H9 (cell line): ENCODE measurements at regions not wholly inside any gene's neighbourhood (a gene's known extent, or its start where the extent isn't known, plus 50 kb on each side); places are given as distances from the start of the nearest gene placed in this dataset.
"Not testable (repeated sequence)": the region's sequence is repeated elsewhere in the genome, so short reads cannot be mapped to it uniquely, and the experiment has no call there.

ENCODE experiments used
- DNase-seq: peaks from one replicate; pipeline ENCODE4 v3.0.0-alpha.2; 2017
- H2AFZ ChIP-seq: one replicate; pipeline ENCODE4 v1.6.1; 2013; ENCODE audit warnings: mild to moderate bottlenecking, low read length, control low read depth, moderate library complexity
- H2AK5ac ChIP-seq: 2 replicates; pipeline ENCODE4 v1.6.1; 2013; ENCODE audit warnings: low read length, control low read depth, mixed read lengths; ENCODE audit not compliant: insufficient read length
- H2BK120ac ChIP-seq: one replicate; pipeline ENCODE4 v1.6.1; 2013; ENCODE audit warnings: low read depth, mild to moderate bottlenecking, low read length, control low read depth, inconsistent platforms; ENCODE audit not compliant: poor library complexity, severe bottlenecking
- H2BK12ac ChIP-seq: 2 replicates; pipeline ENCODE4 v1.6.1; 2013; ENCODE audit warnings: low read length, control low read depth, mixed read lengths, low read depth; ENCODE audit not compliant: insufficient read length
- H2BK15ac ChIP-seq: 2 replicates; pipeline ENCODE4 v1.6.1; 2013; ENCODE audit warnings: low read depth, low read length, control low read depth
- H2BK20ac ChIP-seq: one replicate; pipeline ENCODE4 v1.6.1; 2013; ENCODE audit warnings: low read depth, mild to moderate bottlenecking, low read length, control low read depth, inconsistent platforms; ENCODE audit not compliant: poor library complexity, severe bottlenecking
- H2BK5ac ChIP-seq: 2 replicates; pipeline ENCODE4 v1.6.1; 2013; ENCODE audit warnings: low read length, control low read depth, mixed read lengths; ENCODE audit not compliant: insufficient read length
- H3K14ac ChIP-seq: 2 replicates; pipeline ENCODE4 v1.6.1; 2013; ENCODE audit warnings: low read length, control low read depth; ENCODE audit not compliant: insufficient read depth
- H3K18ac ChIP-seq: 2 replicates; pipeline ENCODE4 v1.6.1; 2013; ENCODE audit warnings: low read depth, mild to moderate bottlenecking, mixed read lengths, low read length, control low read depth; ENCODE audit not compliant: insufficient read length
- H3K23ac ChIP-seq: 2 replicates; pipeline ENCODE4 v1.6.1; 2013; ENCODE audit warnings: low read length, control low read depth, mixed read lengths, low read depth; ENCODE audit not compliant: insufficient read length
- H3K23me2 ChIP-seq: 2 replicates; pipeline ENCODE4 v1.6.1; 2013; ENCODE audit warnings: low read depth, mild to moderate bottlenecking, mixed read lengths, low read length, control low read depth; ENCODE audit not compliant: insufficient read length, poor library complexity, severe bottlenecking
- H3K27ac ChIP-seq: 2 replicates; pipeline ENCODE4 v1.5.1; 2013; ENCODE audit warnings: low read length, control low read depth, mixed read lengths, low read depth; ENCODE audit not compliant: insufficient read length
- H3K27me3 ChIP-seq: 2 replicates; pipeline ENCODE4 v1.6.1; 2013; ENCODE audit warnings: low read length, control low read depth, inconsistent platforms; ENCODE audit not compliant: insufficient read depth
- H3K4ac ChIP-seq: 2 replicates; pipeline ENCODE4 v1.6.1; 2013; ENCODE audit warnings: low read depth, mild to moderate bottlenecking, control low read depth, inconsistent platforms, low read length, moderate library complexity
- H3K4me1 ChIP-seq: 2 replicates; pipeline ENCODE4 v1.6.1; 2013; ENCODE audit warnings: low read length, control low read depth, inconsistent platforms; ENCODE audit not compliant: insufficient read depth
- H3K4me2 ChIP-seq: 2 replicates; pipeline ENCODE4 v1.6.1; 2013; ENCODE audit warnings: low read length, control low read depth, mixed read lengths; ENCODE audit not compliant: insufficient read length, insufficient read depth
- H3K56ac ChIP-seq: 2 replicates; pipeline ENCODE4 v1.6.1; 2013; ENCODE audit warnings: low read depth, mild to moderate bottlenecking, mixed read lengths, low read length, control low read depth; ENCODE audit not compliant: insufficient read length
- H3K79me1 ChIP-seq: 2 replicates; pipeline ENCODE4 v1.6.1; 2013; ENCODE audit warnings: low read depth, mild to moderate bottlenecking, moderate library complexity, low read length, control low read depth, inconsistent platforms; ENCODE audit not compliant: insufficient read depth, poor library complexity, severe bottlenecking
- H3K79me2 ChIP-seq: 2 replicates; pipeline ENCODE4 v1.6.1; 2013; ENCODE audit warnings: low read length, control low read depth, inconsistent platforms; ENCODE audit not compliant: insufficient read depth
- H3K9ac ChIP-seq: 2 replicates; pipeline ENCODE4 v1.6.1; 2013; ENCODE audit warnings: low read length, control low read depth, mixed read lengths; ENCODE audit not compliant: insufficient read length; ENCODE audit errors: extremely low read depth
- H3K9me3 ChIP-seq: one replicate; pipeline ENCODE4 v1.6.1; 2013; ENCODE audit warnings: low read depth, low read length, inconsistent platforms; ENCODE audit not compliant: control insufficient read depth
- H3T11ph ChIP-seq: one replicate; pipeline ENCODE4 v1.6.1; 2013; ENCODE audit warnings: mild to moderate bottlenecking, low read length, control low read depth, inconsistent platforms
- H4K20me1 ChIP-seq: one replicate; pipeline ENCODE4 v1.6.1; 2013; ENCODE audit not compliant: control insufficient read depth, insufficient read length, insufficient read depth
- H4K5ac ChIP-seq: 2 replicates; pipeline ENCODE4 v1.6.1; 2013; ENCODE audit warnings: low read depth, mild to moderate bottlenecking, mixed read lengths, low read length, control low read depth; ENCODE audit not compliant: insufficient read length
- H4K8ac ChIP-seq: replicated peaks from 2 replicates; pipeline ENCODE4 v1.6.1; 2013; ENCODE audit warnings: low read length, control low read depth, mixed read lengths, low read depth; ENCODE audit not compliant: insufficient read length
- H4K91ac ChIP-seq: 2 replicates; pipeline ENCODE4 v1.6.1; 2013; ENCODE audit warnings: low read depth, mild to moderate bottlenecking, moderate library complexity, mixed read lengths, low read length, control low read depth; ENCODE audit not compliant: insufficient read length
- H3K27ac Mint-ChIP-seq, 3 experiments: 2 replicates in 2 of 3; 3 replicates in 1 of 3; pipeline ENCODE4 v1.8.0; 2020 to 2021; ENCODE audit warnings: mixed read lengths in 3 of 3, mild to moderate bottlenecking in 1 of 3, moderate library complexity in 1 of 3
- H3K27me3 Mint-ChIP-seq: 2 replicates; pipeline ENCODE4 v1.8.0; 2021; ENCODE audit warnings: low read depth, mild to moderate bottlenecking, moderate library complexity, mixed read lengths
- H3K36me3 Mint-ChIP-seq, 3 experiments: 2 replicates in 2 of 3; 3 replicates in 1 of 3; pipeline ENCODE4 v1.8.0; 2020 to 2021; ENCODE audit warnings: low read depth in 3 of 3, mixed read lengths in 3 of 3; ENCODE audit not compliant: insufficient read depth in 1 of 3
- H3K4me1 Mint-ChIP-seq, 2 experiments: 2 replicates each; pipeline ENCODE4 v1.8.0; 2020; ENCODE audit warnings: mixed read lengths in 2 of 2
- H3K4me3 Mint-ChIP-seq, 2 experiments: 2 replicates in 1 of 2; 3 replicates in 1 of 2; pipeline ENCODE4 v1.8.0; 2020 to 2021; ENCODE audit warnings: mild to moderate bottlenecking in 2 of 2, mixed read lengths in 2 of 2, moderate library complexity in 1 of 2
- H3K9me3 Mint-ChIP-seq, 2 experiments: 2 replicates in 1 of 2; 3 replicates in 1 of 2; pipeline ENCODE4 v1.8.0; 2020; ENCODE audit warnings: mild to moderate bottlenecking in 2 of 2, mixed read lengths in 2 of 2, moderate library complexity in 1 of 2
- WGBS: extraction: QIAGEN DNeasy Blood & Tissue Kit; methylation state at CpG from one replicate; pipeline ENCODE4 v1.1.7; 2013; ENCODE audit warnings: missing lambda C conversion rate, low lambda C conversion rate, mixed read lengths; ENCODE audit not compliant: insufficient read length; ENCODE audit errors: extremely low coverage; 5-methylcytosine and 5-hydroxymethylcytosine counted together
- TF ChIP-seq, protein P1 (sequence below): fragments of 200-600 bp; sonication (generic); conservative IDR thresholded peaks from 3 replicates; pipeline ENCODE4 v1.8.0; 2021; ENCODE audit warnings: antibody characterized with exemption, mild to moderate bottlenecking

DNA sequence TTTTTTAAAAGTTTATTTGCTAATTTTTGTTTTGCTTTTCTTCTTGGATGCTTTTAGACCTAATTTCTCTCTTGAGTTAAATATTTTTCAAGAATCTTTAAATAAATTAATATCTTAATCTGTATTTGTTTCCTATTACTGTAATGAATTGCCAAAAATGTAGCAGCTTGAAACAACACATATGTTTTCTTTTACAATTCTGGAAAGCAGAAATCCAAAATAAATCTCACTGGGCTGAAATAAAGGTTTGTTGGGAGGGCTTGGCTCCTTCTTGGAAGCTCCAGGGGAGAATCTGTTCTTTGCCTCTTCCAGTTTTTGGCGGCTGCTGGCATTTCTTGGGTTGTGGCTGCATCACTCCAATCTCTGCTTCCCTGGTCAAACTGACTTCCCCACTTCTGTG lies 658.1 kb upstream of the ARRDC3 start:
- no CpG with 5 or more reads among the region's 1 CpG for WGBS
- Histone ChIP-seq H4K8ac (no peak overlapping the region), H3K23ac (no peak overlapping the region), H3K4me1 (no peaks in the 10 kb centered on the region), H3K27me3 (no peaks in the 10 kb centered on the region), H2AK5ac (no peak overlapping the region), H3K9me3 (no peaks in the 10 kb centered on the region), H2BK15ac (no peak overlapping the region), H3K79me1 (no peaks in the 10 kb centered on the region), H2BK120ac (no peak overlapping the region), H4K5ac (no peak overlapping the region), H4K91ac (no peak overlapping the region), H3K4me2 (no peak overlapping the region), H2BK12ac (no peak overlapping the region), H2BK5ac (no peak overlapping the region), H3K4ac (no peak overlapping the region), H4K20me1 (no peaks in the 10 kb centered on the region), H3K56ac (no peak overlapping the region), H3K23me2 (no peaks in the 10 kb centered on the region), H3K18ac (no peak overlapping the region), H3T11ph (no peak overlapping the region), H2AFZ (no peak overlapping the region), H3K9ac (no peak overlapping the region), H3K27ac (no peak overlapping the region), H2BK20ac (no peak overlapping the region), H3K79me2 (no peaks in the 10 kb centered on the region), H3K14ac (no peak overlapping the region)
- Mint-ChIP-seq H3K4me3 (no peak overlapping the region), H3K36me3 (no peaks in the 10 kb centered on the region), H3K9me3 (no peaks in the 10 kb centered on the region), H3K27ac (no peak overlapping the region; a peak in 1 of 7 replicates), H3K27me3 (no peaks in the 10 kb centered on the region), H3K4me1 (peaks cover 5 to 6% of the 10 kb centered on the region in 2 experiments)
- DNase-seq: no peak
- TF ChIP-seq, protein P1, sequence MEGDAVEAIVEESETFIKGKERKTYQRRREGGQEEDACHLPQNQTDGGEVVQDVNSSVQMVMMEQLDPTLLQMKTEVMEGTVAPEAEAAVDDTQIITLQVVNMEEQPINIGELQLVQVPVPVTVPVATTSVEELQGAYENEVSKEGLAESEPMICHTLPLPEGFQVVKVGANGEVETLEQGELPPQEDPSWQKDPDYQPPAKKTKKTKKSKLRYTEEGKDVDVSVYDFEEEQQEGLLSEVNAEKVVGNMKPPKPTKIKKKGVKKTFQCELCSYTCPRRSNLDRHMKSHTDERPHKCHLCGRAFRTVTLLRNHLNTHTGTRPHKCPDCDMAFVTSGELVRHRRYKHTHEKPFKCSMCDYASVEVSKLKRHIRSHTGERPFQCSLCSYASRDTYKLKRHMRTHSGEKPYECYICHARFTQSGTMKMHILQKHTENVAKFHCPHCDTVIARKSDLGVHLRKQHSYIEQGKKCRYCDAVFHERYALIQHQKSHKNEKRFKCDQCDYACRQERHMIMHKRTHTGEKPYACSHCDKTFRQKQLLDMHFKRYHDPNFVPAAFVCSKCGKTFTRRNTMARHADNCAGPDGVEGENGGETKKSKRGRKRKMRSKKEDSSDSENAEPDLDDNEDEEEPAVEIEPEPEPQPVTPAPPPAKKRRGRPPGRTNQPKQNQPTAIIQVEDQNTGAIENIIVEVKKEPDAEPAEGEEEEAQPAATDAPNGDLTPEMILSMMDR: no peak

DNA sequence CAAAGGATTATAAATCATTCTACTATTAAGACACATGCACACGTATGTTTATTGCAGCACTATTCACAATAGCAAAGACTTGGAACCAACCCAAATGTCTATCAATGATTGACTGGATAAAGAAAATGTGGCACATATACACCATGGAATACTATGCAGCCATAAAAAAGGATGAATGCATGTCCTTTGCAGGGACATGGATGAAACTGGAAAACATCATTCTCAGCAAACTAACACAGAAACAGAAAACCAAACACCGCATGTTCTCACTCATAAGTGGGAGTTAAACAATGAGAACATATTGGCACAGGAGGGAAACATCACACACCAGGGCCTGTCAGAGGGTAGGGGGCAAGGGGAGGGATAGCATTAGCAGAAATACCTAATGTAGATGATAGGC lies 646.7 kb upstream of the ARRDC3 start:
- H3K4me2 ChIP-seq, H3K56ac ChIP-seq, H3K4me1 Mint-ChIP-seq, H3K4ac ChIP-seq, H3K9me3 Mint-ChIP-seq, H3K4me3 Mint-ChIP-seq, H2AK5ac ChIP-seq, H2BK120ac ChIP-seq, H3K79me1 ChIP-seq, H4K20me1 ChIP-seq, H3T11ph ChIP-seq, H3K23me2 ChIP-seq, H3K18ac ChIP-seq, H3K27ac Mint-ChIP-seq, H3K36me3 Mint-ChIP-seq, H3K27me3 ChIP-seq, H2AFZ ChIP-seq, H3K23ac ChIP-seq, H3K27ac ChIP-seq, H2BK15ac ChIP-seq, H3K14ac ChIP-seq, H3K9me3 ChIP-seq, H2BK5ac ChIP-seq, H2BK12ac ChIP-seq, H3K79me2 ChIP-seq, H2BK20ac ChIP-seq, H3K9ac ChIP-seq, H3K4me1 ChIP-seq, H3K27me3 Mint-ChIP-seq, H4K5ac ChIP-seq, H4K8ac ChIP-seq, DNase-seq, H4K91ac ChIP-seq: not testable (repeated sequence)
- WGBS: no CpG with 5 or more reads among the region's 2 CpGs
